ENCODE measurements at regions not wholly inside any gene's neighbourhood (a gene's known extent, or its start where the extent isn't known, plus 50 kb on each side); places are given as distances from the start of the nearest gene placed in this dataset.

DNA sequence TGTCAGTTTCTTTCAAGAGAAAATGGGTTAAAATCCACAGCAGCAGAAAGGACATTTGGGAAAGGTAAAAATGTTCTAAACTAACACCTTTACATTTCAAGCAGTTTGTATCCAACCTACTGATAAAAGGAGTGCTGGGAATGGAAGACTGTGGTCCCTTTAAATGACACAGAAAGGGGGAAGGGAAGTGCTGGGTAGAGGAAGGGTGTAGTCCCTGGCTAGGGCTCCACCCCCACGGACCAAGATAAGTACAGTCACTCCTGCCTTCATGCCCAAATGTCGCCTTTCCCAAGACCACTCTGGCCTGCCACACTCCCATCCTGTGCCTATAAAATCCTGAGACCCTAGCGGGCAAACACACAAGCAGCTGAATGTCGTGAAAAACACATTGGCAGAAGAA, 350.9 kb upstream of the POU1F1 start:
- Histone ChIP-seq H3K9me3 (ENCODE audit: control insufficient read depth, low read depth, low read length) (no peaks in the 10 kb centered on the region), H3K56ac (ENCODE audit: insufficient read length, low read depth, low read length) (no peak overlapping the region), H2BK15ac (ENCODE audit: low read depth, low read length) (no peak overlapping the region), H3K18ac (ENCODE audit: insufficient read length, low read depth, low read length) (no peak overlapping the region), H4K8ac (replicated peaks; ENCODE audit: insufficient read length, low read depth, low read length) (no peak overlapping the region), H3K4ac (ENCODE audit: low read depth, low read length) (no peak overlapping the region), H3T11ph (ENCODE audit: low read length) (no peak overlapping the region), H2BK5ac (ENCODE audit: insufficient read length, low read length) (no peak overlapping the region), H4K91ac (ENCODE audit: insufficient read length, low read depth, low read length) (no peak overlapping the region), H3K4me1 (ENCODE audit: insufficient read depth, low read length) (no peaks in the 10 kb centered on the region), H3K79me2 (ENCODE audit: insufficient read depth, low read length) (no peaks in the 10 kb centered on the region), H3K23me2 (ENCODE audit: insufficient read length, low read depth, low read length, poor library complexity, severe bottlenecking) (no peaks in the 10 kb centered on the region), H3K14ac (ENCODE audit: insufficient read depth, low read length) (no peak overlapping the region), H4K5ac (ENCODE audit: insufficient read length, low read depth, low read length) (no peak overlapping the region), H3K4me2 (ENCODE audit: insufficient read depth, insufficient read length, low read length) (no peak overlapping the region), H3K27ac (ENCODE audit: insufficient read length, low read depth, low read length) (no peak overlapping the region), H2AK5ac (ENCODE audit: insufficient read length, low read length) (no peak overlapping the region), H2BK12ac (ENCODE audit: insufficient read length, low read depth, low read length) (no peak overlapping the region), H2AFZ (ENCODE audit: low read length) (no peak overlapping the region), H3K23ac (ENCODE audit: insufficient read length, low read depth, low read length) (no peak overlapping the region), H3K27me3 (ENCODE audit: insufficient read depth, low read length) (no peaks in the 10 kb centered on the region), H2BK20ac (ENCODE audit: low read depth, low read length, poor library complexity, severe bottlenecking) (no peak overlapping the region), H3K79me1 (ENCODE audit: insufficient read depth, low read depth, low read length, poor library complexity, severe bottlenecking) (no peaks in the 10 kb centered on the region), H3K9ac (ENCODE audit: extremely low read depth, insufficient read length, low read length) (no peak overlapping the region), H2BK120ac (ENCODE audit: low read depth, low read length, poor library complexity, severe bottlenecking) (no peak overlapping the region), H4K20me1 (ENCODE audit: control insufficient read depth, insufficient read depth, insufficient read length) (no peaks in the 10 kb centered on the region)
- no CpG with 5 or more reads among the region's 4 CpGs for WGBS (ENCODE audit: extremely low coverage, insufficient read length, low lambda C conversion rate)
- Mint-ChIP-seq H3K4me3 (no peak overlapping the region), H3K9me3 (peaks cover 8 to 11% of the 10 kb centered on the region in 2 experiments), H3K27ac (no peak overlapping the region), H3K4me1 (peaks cover 0 to 7% of the 10 kb centered on the region in 2 experiments; a peak in 2 of 4 replicates), H3K36me3 (ENCODE audit: insufficient read depth in 1 of 3, low read depth in 3 of 3) (peaks cover 0 to 4% (median 2%) of the 10 kb centered on the region in 3 experiments; a peak in 4 of 7 replicates), H3K27me3 (ENCODE audit: low read depth) (no peaks in the 10 kb centered on the region)
- no peak for DNase-seq
- TF ChIP-seq, protein P1, sequence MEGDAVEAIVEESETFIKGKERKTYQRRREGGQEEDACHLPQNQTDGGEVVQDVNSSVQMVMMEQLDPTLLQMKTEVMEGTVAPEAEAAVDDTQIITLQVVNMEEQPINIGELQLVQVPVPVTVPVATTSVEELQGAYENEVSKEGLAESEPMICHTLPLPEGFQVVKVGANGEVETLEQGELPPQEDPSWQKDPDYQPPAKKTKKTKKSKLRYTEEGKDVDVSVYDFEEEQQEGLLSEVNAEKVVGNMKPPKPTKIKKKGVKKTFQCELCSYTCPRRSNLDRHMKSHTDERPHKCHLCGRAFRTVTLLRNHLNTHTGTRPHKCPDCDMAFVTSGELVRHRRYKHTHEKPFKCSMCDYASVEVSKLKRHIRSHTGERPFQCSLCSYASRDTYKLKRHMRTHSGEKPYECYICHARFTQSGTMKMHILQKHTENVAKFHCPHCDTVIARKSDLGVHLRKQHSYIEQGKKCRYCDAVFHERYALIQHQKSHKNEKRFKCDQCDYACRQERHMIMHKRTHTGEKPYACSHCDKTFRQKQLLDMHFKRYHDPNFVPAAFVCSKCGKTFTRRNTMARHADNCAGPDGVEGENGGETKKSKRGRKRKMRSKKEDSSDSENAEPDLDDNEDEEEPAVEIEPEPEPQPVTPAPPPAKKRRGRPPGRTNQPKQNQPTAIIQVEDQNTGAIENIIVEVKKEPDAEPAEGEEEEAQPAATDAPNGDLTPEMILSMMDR (conservative IDR thresholded peaks at IDR 0.05): no peak

Measured in H9 (cell line).